WTC11 (cell line): ENCODE measurements at regions not wholly inside any gene's neighbourhood (a gene's known extent, or its start where the extent isn't known, plus 50 kb on each side); places are given as distances from the start of the nearest gene placed in this dataset.

Source experiments
- ATAC-seq: fragments of 200-7000 bp; cut with Tn5 transposase; 2 replicates; pipeline ENCODE4 v1.10.0; 2021; ENCODE audit warnings: mild to moderate bottlenecking, moderate library complexity
- CTCF ChIA-PET: fragments of 300-600 bp; sonication (Branson Sonifier 250); formaldehyde crosslinking; loops from one replicate; lab custom pipeline; 2021; ENCODE audit warnings: antibody characterized with exemption; lab: Charles Lee
- POLR2A ChIA-PET: fragments of 350-600 bp; sonication (Branson Sonifier 250); formaldehyde crosslinking; loops from one replicate; lab custom pipeline; 2021; ENCODE audit warnings: antibody characterized with exemption; lab: Charles Lee
- DNase-seq: peaks from one replicate; pipeline ENCODE4 v3.0.0; 2021; ENCODE audit warnings: low spot score
- H3K27ac Mint-ChIP-seq: 2 replicates; pipeline ENCODE4 v1.8.0; 2021; ENCODE audit warnings: mixed read lengths
- H3K27me3 Mint-ChIP-seq: 2 replicates; pipeline ENCODE4 v1.8.0; 2021; ENCODE audit warnings: low read depth, mild to moderate bottlenecking, moderate library complexity, mixed read lengths
- H3K36me3 Mint-ChIP-seq: 2 replicates; pipeline ENCODE4 v1.8.0; 2021; ENCODE audit warnings: mixed read lengths
- H3K4me1 Mint-ChIP-seq: 2 replicates; pipeline ENCODE4 v1.8.0; 2022; ENCODE audit warnings: mixed read lengths
- H3K4me3 Mint-ChIP-seq: 2 replicates; pipeline ENCODE4 v1.8.0; 2021; ENCODE audit warnings: mild to moderate bottlenecking, moderate library complexity, mixed read lengths
- H3K9me3 Mint-ChIP-seq: 2 replicates; pipeline ENCODE4 v1.8.0; 2021; ENCODE audit warnings: mixed read lengths
- ATF1 ChIP-seq: sonication (generic); formaldehyde crosslinking; IDR thresholded peaks from 2 replicates; pipeline ENCODE4 v1.8.1; 2023; ENCODE audit warnings: mild to moderate bottlenecking, moderate library complexity, missing genetic modification reagents
- FOXK1 ChIP-seq: sonication (generic); formaldehyde crosslinking; IDR thresholded peaks from 2 replicates; pipeline ENCODE4 v1.8.0; 2022; ENCODE audit warnings: mild to moderate bottlenecking, moderate library complexity, missing genetic modification reagents
- JAZF1 ChIP-seq: fragments of 250-450 bp; sonication (Bioruptor Pico); IDR thresholded peaks from 2 replicates; pipeline ENCODE4 v1.9.0; 2021; ENCODE audit warnings: moderate library complexity, mild to moderate bottlenecking, inconsistent platforms
- KAT7 ChIP-seq: sonication (generic); formaldehyde crosslinking; IDR thresholded peaks from 2 replicates; pipeline ENCODE4 v1.8.1; 2023; ENCODE audit warnings: missing genetic modification reagents, mild to moderate bottlenecking, borderline replicate concordance
- NFATC4 ChIP-seq: fragments of 250-450 bp; sonication (Bioruptor Pico); IDR thresholded peaks from 2 replicates; pipeline ENCODE4 v1.9.0; 2021; ENCODE audit warnings: mild to moderate bottlenecking
- NR3C1 ChIP-seq: sonication (generic); formaldehyde crosslinking; conservative IDR thresholded peaks from 2 replicates; pipeline ENCODE4 v1.8.1; 2023; ENCODE audit warnings: low read depth, mild to moderate bottlenecking, missing genetic modification reagents
- RELA ChIP-seq: sonication (generic); formaldehyde crosslinking; IDR thresholded peaks from 2 replicates; pipeline ENCODE4 v1.8.1; 2022; ENCODE audit warnings: missing genetic modification reagents, mild to moderate bottlenecking, borderline replicate concordance
- RORB ChIP-seq: fragments of 250-450 bp; sonication (Bioruptor Pico); IDR thresholded peaks from 2 replicates; pipeline ENCODE4 v1.9.0; 2021; ENCODE audit warnings: mild to moderate bottlenecking
- TP53 ChIP-seq: sonication (generic); formaldehyde crosslinking; IDR thresholded peaks from 2 replicates; pipeline ENCODE4 v1.8.1; 2023; ENCODE audit warnings: mild to moderate bottlenecking, missing genetic modification reagents
- ZBTB21 ChIP-seq: sonication (generic); formaldehyde crosslinking; IDR thresholded peaks from 2 replicates; pipeline ENCODE4 v1.8.1; 2023; ENCODE audit warnings: mild to moderate bottlenecking, missing genetic modification reagents, borderline replicate concordance
- ZNF423 ChIP-seq: fragments of 250-450 bp; sonication (Bioruptor Pico); IDR thresholded peaks from 2 replicates; pipeline ENCODE4 v2.1.2; 2022; ENCODE audit warnings: mild to moderate bottlenecking, moderate library complexity
- TF ChIP-seq, protein P1 (sequence below): fragments of 250-450 bp; sonication (Bioruptor Pico); IDR thresholded peaks from 2 replicates; pipeline ENCODE4 v2.1.2; 2022; ENCODE audit warnings: mild to moderate bottlenecking, moderate library complexity
- TF ChIP-seq, protein P2 (sequence below): sonication (generic); formaldehyde crosslinking; IDR thresholded peaks from 2 replicates; pipeline ENCODE4 v1.8.1; 2023; ENCODE audit warnings: mild to moderate bottlenecking, missing genetic modification reagents, moderate library complexity
- TF ChIP-seq, protein P3 (sequence below): sonication (generic); formaldehyde crosslinking; IDR thresholded peaks from 2 replicates; pipeline ENCODE4 v1.8.1; 2022; ENCODE audit warnings: mild to moderate bottlenecking, moderate library complexity, missing genetic modification reagents
- TF ChIP-seq, protein P4 (sequence below): sonication (generic); formaldehyde crosslinking; IDR thresholded peaks from 2 replicates; pipeline ENCODE4 v1.8.0; 2022; ENCODE audit warnings: mild to moderate bottlenecking, missing genetic modification reagents
- TF ChIP-seq, protein P5 (sequence below): sonication (generic); formaldehyde crosslinking; IDR thresholded peaks from 2 replicates; pipeline ENCODE4 v1.8.1; 2022; ENCODE audit warnings: low read depth, missing genetic modification reagents, borderline replicate concordance
- TF ChIP-seq, protein P6 (sequence below): sonication (generic); formaldehyde crosslinking; IDR thresholded peaks from 2 replicates; pipeline ENCODE4 v1.8.0; 2022; ENCODE audit warnings: mild to moderate bottlenecking, missing genetic modification reagents
- TF ChIP-seq, protein P7 (sequence below): sonication (generic); formaldehyde crosslinking; IDR thresholded peaks from 2 replicates; pipeline ENCODE4 v1.8.1; 2023; ENCODE audit warnings: mild to moderate bottlenecking, missing genetic modification reagents

DNA sequence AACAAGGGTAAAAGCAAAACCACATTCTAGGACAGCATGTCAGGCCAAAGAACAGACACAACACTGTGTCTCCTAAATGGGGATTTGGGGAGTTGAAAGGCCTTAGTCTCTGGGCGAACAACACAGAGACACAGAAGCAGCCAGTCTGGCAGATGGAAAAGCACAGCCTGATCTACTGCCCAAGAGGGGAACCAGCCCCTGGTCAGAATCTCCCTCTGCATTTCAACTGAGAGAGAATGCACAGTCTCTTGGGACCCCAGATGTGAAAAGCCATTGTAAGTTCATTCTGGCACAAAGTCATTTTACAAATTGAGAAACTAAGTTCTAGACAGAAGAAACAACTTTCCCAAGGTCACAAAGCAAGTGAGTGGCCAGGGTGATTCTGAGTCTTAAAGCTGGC lies 331.7 kb downstream of the TNS1 start:
- Mint-ChIP-seq H3K4me3 (no peak overlapping the region), H3K27ac (no peak overlapping the region), H3K9me3 (peaks cover 6% of the 10 kb centered on the region), H3K36me3 (peaks cover 2% of the 10 kb centered on the region), H3K4me1 (no peaks in the 10 kb centered on the region)
- ChIA-PET CTCF (no interaction called here), POLR2A (no interaction called here)
- DNase-seq = no peak
- TF ChIP-seq ZBTB21 (CRISPR knock-in tag) = no peak
- TF ChIP-seq, all 79 proteins: peak for 0
- H3K27me3 Mint-ChIP-seq = no peaks in the 10 kb centered on the region; the same call in 1 of the 2 replicates
- no peak for ATAC-seq

DNA sequence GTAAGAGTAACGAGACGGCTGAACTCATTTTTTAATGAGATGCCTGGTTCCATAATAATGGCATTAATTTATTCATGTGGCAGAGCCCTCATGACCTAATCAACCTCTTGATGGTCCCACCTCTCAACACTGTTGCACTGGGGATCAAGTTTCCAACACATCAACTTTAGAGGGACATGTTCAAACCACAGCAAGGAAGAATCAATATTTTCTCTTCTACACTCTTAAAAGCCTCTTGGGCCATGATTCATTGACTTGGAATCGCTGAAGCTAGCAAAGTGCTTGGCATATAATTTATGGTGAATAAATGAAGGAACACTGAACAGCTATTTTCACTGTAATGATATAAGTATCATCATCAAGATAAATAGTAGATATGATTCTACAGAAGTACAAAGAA lies 333.0 kb downstream of the TNS1 start:
- no peak overlapping the region for H3K27ac Mint-ChIP-seq
- CTCF ChIA-PET = no interaction called here

DNA sequence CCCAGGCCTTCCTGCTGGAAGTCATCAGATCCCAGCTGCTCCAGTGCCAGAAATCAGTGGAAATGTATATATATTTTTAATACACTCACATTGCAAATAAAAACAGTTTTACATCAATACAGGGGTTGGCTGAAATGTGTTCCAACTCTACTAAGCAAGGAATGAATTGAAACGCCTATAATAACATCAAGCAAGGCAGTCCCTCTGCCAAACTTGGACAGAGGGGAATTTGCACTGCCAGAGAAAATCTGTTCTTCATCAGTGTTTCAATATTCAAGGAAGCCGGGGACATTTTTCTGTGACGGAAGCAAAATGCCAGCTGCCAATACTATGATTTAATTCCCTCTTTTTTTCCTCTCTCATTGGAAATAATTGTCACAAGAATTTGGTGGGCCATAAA lies 335.3 kb downstream of the TNS1 start:
- Mint-ChIP-seq H3K4me3 (no peak overlapping the region), H3K9me3 (0 out of 2 replicates have a peak, but pooled peaks cover 4% of the 10 kb centered on the region), H3K4me1 (no peaks in the 10 kb centered on the region), H3K27ac (no peak overlapping the region), H3K27me3 (no peaks in the 10 kb centered on the region; the same call in 1 of the 2 replicates), H3K36me3 (no peaks in the 10 kb centered on the region)
- ChIA-PET CTCF (interaction anchor here (1.0 to 2.3 kb wide), 2 partner anchors 17 to 89 kb away, joined by 3 to 9 read pairs; no protein-coding TSS in a partner anchor), POLR2A (no interaction called here)
- DNase-seq = no peak
- ATAC-seq = no peak
- TF ChIP-seq, protein P1, sequence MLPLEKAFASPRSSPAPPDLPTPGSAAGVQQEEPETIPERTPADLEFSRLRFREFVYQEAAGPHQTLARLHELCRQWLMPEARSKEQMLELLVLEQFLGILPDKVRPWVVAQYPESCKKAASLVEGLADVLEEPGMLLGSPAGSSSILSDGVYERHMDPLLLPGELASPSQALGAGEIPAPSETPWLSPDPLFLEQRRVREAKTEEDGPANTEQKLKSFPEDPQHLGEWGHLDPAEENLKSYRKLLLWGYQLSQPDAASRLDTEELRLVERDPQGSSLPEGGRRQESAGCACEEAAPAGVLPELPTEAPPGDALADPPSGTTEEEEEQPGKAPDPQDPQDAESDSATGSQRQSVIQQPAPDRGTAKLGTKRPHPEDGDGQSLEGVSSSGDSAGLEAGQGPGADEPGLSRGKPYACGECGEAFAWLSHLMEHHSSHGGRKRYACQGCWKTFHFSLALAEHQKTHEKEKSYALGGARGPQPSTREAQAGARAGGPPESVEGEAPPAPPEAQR (CRISPR knock-in tag) = no peak
- TF ChIP-seq ATF1 (CRISPR knock-in tag) (no peak), KAT7 (no peak), FOXK1 (CRISPR knock-in tag) (no peak)

More for the DNA sequence above, 333.0 kb downstream of the TNS1 start:
- POLR2A ChIA-PET = no interaction called here
- Mint-ChIP-seq H3K9me3 (peaks cover 5% of the 10 kb centered on the region; the same call in 1 of the 2 replicates), H3K36me3 (no peaks in the 10 kb centered on the region), H3K27me3 (no peaks in the 10 kb centered on the region), H3K4me1 (no peaks in the 10 kb centered on the region), H3K4me3 (no peak overlapping the region)
- no peak for DNase-seq
- no peak for ATAC-seq
- TF ChIP-seq, protein P2, sequence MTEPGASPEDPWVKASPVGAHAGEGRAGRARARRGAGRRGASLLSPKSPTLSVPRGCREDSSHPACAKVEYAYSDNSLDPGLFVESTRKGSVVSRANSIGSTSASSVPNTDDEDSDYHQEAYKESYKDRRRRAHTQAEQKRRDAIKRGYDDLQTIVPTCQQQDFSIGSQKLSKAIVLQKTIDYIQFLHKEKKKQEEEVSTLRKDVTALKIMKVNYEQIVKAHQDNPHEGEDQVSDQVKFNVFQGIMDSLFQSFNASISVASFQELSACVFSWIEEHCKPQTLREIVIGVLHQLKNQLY (CRISPR knock-in tag) = no peak
- TF ChIP-seq, protein P3, sequence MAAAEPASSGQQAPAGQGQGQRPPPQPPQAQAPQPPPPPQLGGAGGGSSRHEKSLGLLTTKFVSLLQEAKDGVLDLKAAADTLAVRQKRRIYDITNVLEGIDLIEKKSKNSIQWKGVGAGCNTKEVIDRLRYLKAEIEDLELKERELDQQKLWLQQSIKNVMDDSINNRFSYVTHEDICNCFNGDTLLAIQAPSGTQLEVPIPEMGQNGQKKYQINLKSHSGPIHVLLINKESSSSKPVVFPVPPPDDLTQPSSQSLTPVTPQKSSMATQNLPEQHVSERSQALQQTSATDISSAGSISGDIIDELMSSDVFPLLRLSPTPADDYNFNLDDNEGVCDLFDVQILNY (CRISPR knock-in tag) = no peak
- no peak for TF ChIP-seq RORB (CRISPR knock-in tag)
- no peak for TF ChIP-seq TP53 (CRISPR knock-in tag)
- TF ChIP-seq, protein P4, sequence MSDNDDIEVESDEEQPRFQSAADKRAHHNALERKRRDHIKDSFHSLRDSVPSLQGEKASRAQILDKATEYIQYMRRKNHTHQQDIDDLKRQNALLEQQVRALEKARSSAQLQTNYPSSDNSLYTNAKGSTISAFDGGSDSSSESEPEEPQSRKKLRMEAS = no peak
- TF ChIP-seq, protein P5, sequence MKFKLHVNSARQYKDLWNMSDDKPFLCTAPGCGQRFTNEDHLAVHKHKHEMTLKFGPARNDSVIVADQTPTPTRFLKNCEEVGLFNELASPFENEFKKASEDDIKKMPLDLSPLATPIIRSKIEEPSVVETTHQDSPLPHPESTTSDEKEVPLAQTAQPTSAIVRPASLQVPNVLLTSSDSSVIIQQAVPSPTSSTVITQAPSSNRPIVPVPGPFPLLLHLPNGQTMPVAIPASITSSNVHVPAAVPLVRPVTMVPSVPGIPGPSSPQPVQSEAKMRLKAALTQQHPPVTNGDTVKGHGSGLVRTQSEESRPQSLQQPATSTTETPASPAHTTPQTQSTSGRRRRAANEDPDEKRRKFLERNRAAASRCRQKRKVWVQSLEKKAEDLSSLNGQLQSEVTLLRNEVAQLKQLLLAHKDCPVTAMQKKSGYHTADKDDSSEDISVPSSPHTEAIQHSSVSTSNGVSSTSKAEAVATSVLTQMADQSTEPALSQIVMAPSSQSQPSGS (CRISPR knock-in tag) = no peak
- no peak for TF ChIP-seq NFATC4
- no peak for TF ChIP-seq JAZF1 (CRISPR knock-in tag)
- TF ChIP-seq, protein P6, sequence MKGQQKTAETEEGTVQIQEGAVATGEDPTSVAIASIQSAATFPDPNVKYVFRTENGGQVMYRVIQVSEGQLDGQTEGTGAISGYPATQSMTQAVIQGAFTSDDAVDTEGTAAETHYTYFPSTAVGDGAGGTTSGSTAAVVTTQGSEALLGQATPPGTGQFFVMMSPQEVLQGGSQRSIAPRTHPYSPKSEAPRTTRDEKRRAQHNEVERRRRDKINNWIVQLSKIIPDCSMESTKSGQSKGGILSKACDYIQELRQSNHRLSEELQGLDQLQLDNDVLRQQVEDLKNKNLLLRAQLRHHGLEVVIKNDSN = no peak
- TF ChIP-seq NR3C1 (CRISPR knock-in tag) = no peak
- TF ChIP-seq, protein P7, sequence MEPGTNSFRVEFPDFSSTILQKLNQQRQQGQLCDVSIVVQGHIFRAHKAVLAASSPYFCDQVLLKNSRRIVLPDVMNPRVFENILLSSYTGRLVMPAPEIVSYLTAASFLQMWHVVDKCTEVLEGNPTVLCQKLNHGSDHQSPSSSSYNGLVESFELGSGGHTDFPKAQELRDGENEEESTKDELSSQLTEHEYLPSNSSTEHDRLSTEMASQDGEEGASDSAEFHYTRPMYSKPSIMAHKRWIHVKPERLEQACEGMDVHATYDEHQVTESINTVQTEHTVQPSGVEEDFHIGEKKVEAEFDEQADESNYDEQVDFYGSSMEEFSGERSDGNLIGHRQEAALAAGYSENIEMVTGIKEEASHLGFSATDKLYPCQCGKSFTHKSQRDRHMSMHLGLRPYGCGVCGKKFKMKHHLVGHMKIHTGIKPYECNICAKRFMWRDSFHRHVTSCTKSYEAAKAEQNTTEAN (CRISPR knock-in tag) = no peak
- TF ChIP-seq RELA (CRISPR knock-in tag) = no peak
- no peak for TF ChIP-seq ZNF423 (CRISPR knock-in tag)
